HFF-Myc (cell line): ENCODE measurements at regions not wholly inside any gene's neighbourhood (a gene's known extent, or its start where the extent isn't known, plus 50 kb on each side); places are given as distances from the start of the nearest gene placed in this dataset.
A peak's percentile ranks its signal among the peaks of the same experiment; 100 is the strongest.

Experiments used
- DNase-seq: peaks from one replicate; pipeline ENCODE4 v3.0.0-alpha.2; 2011; ENCODE audit warnings: low read depth; ENCODE audit errors: extremely low read depth
- H3K4me3 ChIP-seq: replicated peaks from 2 replicates; pipeline ENCODE4 v1.5.1; 2011; ENCODE audit warnings: low read depth, mild to moderate bottlenecking, control low read depth, low read length
- TF ChIP-seq, protein P1 (sequence below): IDR thresholded peaks from 2 replicates; pipeline ENCODE4 v1.5.1; 2012; ENCODE audit warnings: mild to moderate bottlenecking, low read depth, low read length, control low read depth; ENCODE audit errors: missing control alignments

DNA sequence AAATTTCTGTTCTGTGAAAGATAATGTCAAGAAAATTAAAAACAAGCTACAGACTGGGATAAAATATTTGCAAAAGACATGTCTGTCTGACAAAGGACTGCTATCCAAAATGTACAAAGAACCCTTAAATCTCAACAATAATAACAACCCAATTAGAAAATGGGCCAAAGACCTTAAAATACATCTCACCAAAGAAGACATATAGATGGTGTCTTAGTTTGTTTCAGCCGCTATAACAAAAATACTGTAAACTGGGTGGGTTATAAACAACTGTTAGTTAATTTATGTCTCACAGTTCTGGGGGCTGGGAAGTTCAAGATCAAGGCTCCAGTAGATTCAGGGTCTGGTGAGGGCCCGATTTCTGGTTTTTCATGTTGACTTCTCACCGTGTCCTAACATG, 106.2 kb upstream of the AGTR1 start:
- TF ChIP-seq, protein P1, sequence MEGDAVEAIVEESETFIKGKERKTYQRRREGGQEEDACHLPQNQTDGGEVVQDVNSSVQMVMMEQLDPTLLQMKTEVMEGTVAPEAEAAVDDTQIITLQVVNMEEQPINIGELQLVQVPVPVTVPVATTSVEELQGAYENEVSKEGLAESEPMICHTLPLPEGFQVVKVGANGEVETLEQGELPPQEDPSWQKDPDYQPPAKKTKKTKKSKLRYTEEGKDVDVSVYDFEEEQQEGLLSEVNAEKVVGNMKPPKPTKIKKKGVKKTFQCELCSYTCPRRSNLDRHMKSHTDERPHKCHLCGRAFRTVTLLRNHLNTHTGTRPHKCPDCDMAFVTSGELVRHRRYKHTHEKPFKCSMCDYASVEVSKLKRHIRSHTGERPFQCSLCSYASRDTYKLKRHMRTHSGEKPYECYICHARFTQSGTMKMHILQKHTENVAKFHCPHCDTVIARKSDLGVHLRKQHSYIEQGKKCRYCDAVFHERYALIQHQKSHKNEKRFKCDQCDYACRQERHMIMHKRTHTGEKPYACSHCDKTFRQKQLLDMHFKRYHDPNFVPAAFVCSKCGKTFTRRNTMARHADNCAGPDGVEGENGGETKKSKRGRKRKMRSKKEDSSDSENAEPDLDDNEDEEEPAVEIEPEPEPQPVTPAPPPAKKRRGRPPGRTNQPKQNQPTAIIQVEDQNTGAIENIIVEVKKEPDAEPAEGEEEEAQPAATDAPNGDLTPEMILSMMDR = no peak
- H3K4me3 ChIP-seq = no peak overlapping the region
- DNase-seq = no peak

DNA sequence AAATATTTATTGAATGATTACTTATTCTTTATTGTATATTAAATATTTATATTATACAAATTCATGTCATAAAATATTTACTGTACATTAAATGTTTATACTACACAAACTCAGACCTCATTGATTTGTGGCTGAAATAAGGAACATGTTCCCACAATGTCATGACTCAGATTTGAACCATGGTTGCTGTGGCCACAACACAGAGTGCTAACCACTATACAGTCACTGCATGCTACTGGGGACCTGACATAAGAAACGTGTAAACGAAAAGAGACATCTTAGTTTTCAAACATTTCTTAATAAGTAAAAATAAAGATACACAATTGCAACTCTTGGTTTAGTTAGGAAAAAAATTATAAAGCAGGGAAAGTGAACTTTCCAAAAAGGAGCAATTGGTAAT, 99.1 kb upstream of the AGTR1 start:
- TF ChIP-seq, protein P1 = no peak
- no peak overlapping the region for H3K4me3 ChIP-seq
- DNase-seq = no peak

DNA sequence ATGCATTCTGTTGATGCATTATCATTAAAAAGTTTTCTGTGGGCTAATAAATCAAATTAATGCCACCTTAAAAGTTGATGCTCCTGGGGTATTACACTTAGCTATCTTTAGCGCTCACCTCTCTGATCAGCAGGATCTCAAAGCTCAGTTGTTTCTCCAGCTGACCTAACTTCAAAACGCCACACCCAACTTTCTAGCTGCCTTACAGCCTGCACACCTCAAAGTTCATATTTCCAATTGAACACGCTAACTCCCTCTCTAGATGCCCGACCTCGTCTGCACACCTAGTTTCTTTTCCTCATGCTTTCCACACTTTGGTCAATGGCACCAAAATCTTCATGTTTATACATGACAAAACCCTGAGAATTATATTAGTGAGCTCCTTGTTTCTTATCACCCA, 98.2 kb upstream of the AGTR1 start:
- no peak for DNase-seq
- TF ChIP-seq, protein P1 = no peak

DNA sequence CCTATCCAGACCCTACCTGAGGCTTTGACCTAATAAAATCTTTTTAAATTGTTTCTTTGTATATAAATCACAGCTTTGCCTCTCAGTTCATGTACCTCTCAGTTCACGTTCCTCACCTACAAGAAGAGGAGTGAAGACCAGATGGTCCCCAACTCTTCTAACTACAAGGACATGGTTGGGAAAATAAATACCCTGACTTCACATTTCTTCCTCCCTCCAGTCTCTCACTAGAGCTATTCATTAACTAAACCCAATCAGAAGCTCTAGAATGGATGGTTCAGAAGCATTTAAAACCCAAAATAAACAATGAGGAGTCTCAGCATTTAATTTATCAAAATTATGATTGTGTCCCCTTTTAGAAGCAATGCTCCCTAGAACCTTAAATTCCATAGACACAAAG, 97.3 kb upstream of the AGTR1 start:
- H3K4me3 ChIP-seq = no peak overlapping the region
- TF ChIP-seq, protein P1 = no peak
- no peak for DNase-seq

More for the DNA sequence above, 98.2 kb upstream of the AGTR1 start:
- no peak overlapping the region for H3K4me3 ChIP-seq

DNA sequence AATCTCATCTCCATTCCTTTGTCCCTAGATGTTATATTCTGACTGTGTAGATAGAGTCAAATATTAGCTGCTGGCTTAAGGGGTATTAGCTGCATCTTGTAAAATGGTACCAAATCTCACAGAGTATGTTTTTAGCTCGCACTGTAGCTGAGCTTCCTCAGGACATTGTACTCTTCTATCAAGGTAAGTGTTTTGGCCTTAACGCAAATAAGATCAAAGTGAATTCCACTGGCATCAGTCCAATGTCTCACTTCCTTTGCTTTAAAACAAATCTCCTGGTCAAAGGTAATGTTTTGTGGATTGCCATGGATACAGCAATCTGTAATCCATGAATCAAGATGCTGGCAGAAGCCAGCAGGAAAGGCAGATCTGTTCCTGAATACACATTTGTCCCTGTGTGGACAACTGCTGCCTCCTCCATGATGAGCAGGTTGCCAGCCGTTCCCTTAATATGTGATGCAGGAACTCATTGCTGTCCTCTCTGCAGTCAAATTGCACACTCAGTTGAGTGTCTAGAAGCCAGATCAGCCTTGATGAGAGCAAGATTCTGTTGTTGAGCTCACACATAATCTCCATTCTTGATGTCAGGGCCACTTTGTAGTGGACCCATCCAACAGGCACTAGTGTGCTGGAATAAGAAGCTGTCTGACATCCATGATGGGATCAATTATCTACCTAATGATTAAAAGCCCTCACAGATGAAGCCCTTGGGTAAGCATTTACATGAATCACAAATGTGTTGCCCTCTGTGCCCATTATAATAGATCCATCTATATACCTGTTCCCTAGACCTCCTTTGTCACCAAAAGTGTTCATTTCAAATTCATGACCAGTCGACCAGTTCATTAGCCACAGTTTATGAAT, 96.6 kb upstream of the AGTR1 start:
- TF ChIP-seq, protein P1 = no peak
- no peak for DNase-seq
- no peak overlapping the region for H3K4me3 ChIP-seq

DNA sequence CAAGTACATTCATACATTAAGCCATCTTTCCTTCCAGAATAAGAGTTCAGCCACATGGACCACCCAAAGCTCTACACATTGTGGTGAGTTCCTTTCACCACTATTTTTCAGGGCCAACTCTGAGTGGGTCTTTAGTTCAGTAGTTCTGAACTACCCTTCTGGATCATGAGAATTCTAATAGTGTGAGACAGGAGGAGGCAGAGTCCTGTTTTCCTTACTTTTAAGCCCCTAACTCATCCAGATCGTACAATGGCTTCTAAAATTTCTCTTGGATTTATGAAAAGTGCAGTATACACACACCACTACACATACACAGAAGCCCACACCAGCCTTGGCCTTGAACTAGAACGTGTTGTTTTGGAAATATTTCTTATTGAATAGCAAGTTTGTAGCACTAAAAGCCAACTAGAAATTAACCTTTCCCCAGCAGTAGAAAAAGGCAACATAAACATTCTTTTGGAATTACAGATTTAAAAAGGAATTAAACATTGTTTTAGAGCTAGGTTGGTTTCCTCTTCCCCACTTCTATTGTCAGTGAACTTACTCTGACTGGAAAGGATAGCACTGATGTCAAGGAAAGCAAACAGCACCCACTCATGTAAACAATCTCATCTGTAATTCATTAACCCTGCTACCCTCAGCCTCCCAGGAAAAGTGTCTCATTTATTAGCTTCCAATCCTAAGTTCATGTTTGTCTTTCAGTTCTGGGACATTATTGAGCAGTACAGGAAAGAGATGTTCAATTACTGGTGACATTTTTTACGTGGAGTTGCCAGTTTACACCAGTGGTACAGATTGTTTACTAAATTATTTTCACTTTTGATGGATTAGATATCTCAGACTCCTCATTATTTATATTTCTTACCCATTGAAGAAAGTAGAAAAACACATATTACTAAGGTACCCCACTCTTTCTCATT, 95.7 kb upstream of the AGTR1 start:
- TF ChIP-seq, protein P1 = no peak
- no peak overlapping the region for H3K4me3 ChIP-seq
- peak; percentile 32 for DNase-seq
